ENCODE measurements at regions not wholly inside any gene's neighbourhood (a gene's known extent, or its start where the extent isn't known, plus 50 kb on each side); places are given as distances from the start of the nearest gene placed in this dataset.
A peak's percentile ranks its signal among the peaks of the same experiment; 100 is the strongest.

DNA sequence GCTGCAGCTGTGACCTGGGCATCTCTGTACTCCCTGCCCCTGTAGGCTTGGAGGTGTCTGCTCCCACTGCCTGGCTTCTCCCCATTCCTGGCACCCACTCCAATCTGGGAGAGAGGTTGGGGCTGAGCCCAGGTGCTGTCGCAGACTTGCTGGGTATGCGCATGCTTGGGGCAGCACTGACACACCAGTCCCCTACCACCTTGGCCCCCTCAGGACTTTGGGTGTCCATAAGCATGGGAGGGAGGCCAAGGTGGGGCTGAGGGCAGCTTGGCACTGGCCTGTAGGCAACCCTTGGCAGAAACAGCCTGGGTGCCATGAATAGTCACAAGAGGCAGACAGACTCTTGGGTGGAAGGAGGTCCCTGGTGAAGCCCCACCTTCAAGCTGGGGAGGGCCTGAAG, 136.8 kb downstream of the QPCT start:
- Histone ChIP-seq H3K27ac (no peak overlapping the region), H3K9me3 (ENCODE audit: low read depth, low read length) (no peaks in the 10 kb centered on the region), H3K4me3 (no peak overlapping the region), H3K9ac (ENCODE audit: insufficient read length) (no peak overlapping the region), H3K36me3 (ENCODE audit: insufficient read depth, low read length) (no peaks in the 10 kb centered on the region)
- no peak for DNase-seq (ENCODE audit: low read depth, low spot score)
- TF ChIP-seq EZH2 (IDR thresholded peaks at IDR 0.05) (no peak), FOXP2 (optimal IDR thresholded peaks at IDR 0.05; ENCODE audit: control extremely low read depth, extremely low read length, insufficient read depth) (no peak), POLR2AphosphoS5 (IDR thresholded peaks at IDR 0.05; ENCODE audit: borderline replicate concordance, low read depth, low read length) (no peak)

DNA sequence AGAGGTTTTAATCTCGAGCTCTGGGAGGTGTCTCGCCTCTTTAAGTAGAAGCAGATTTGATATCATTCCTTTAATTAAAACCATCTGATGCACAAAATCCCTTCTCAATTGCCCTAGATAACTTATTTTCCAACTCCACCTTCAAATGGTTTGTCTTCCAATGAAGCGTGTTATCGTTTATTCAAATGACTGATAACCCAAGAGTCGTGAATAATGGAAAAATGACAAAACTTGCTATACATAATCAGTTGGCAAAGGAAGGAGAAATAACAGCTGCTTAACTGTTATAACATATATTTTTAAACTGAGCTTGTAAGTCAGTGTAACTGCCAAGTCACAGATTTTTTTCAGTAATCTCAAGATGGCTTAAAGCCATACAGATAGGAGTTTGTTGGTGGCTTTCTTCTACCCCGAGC, 144.6 kb downstream of the QPCT start:
- H3K9me3 ChIP-seq (ENCODE audit: low read depth, low read length), result no peaks in the 10 kb centered on the region
- TF ChIP-seq EZH2 (IDR thresholded peaks at IDR 0.05), result no peak
- TF ChIP-seq POLR2AphosphoS5 (IDR thresholded peaks at IDR 0.05; ENCODE audit: borderline replicate concordance, low read depth, low read length), result no peak
- TF ChIP-seq FOXP2 (optimal IDR thresholded peaks at IDR 0.05; ENCODE audit: control extremely low read depth, extremely low read length, insufficient read depth), result no peak
- no peak overlapping the region for H3K9ac ChIP-seq (ENCODE audit: insufficient read length)
- H3K36me3 ChIP-seq (ENCODE audit: insufficient read depth, low read length), result no peaks in the 10 kb centered on the region
- DNase-seq (ENCODE audit: low read depth, low spot score), result peak; percentile 48
- peak overlapping the region; percentile 51 for H3K4me3 ChIP-seq
- peak overlapping the region; percentile 65 for H3K27ac ChIP-seq

- Histone ChIP-seq H3K9me3 (ENCODE audit: low read depth, low read length) (no peaks in the 10 kb centered on the region), H3K9ac (ENCODE audit: insufficient read length) (no peak overlapping the region), H3K27ac (peak overlapping the region; percentile 65), H3K36me3 (ENCODE audit: insufficient read depth, low read length) (no peaks in the 10 kb centered on the region), H3K4me3 (peak overlapping the region; percentile 51)
- TF ChIP-seq FOXP2 (optimal IDR thresholded peaks at IDR 0.05; ENCODE audit: control extremely low read depth, extremely low read length, insufficient read depth) (no peak), POLR2AphosphoS5 (IDR thresholded peaks at IDR 0.05; ENCODE audit: borderline replicate concordance, low read depth, low read length) (no peak), EZH2 (IDR thresholded peaks at IDR 0.05) (no peak)
- DNase-seq (ENCODE audit: low read depth, low spot score), result no peak
Observed at GRCh38 chr2:37489536-37489935, 145.1 kb downstream of the QPCT start.

DNA sequence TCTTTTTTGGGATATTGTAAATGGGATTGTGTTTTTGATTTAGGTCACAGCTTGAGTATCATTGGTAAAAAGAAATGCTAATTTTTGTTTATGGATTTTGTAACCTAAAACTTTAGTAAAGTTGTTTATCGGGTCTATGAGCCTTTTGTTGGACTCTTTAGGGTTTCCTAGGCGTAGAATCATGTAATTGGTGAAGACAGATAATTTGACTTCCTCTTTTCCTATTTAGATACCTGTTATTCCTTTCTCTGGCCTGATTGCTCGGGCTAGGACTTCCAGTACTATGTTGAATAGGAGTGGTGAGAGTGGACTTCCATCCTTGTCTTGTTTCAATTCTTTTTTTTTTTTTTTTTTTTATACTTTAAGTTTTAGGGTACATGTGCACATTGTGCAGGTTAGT, 149.0 kb downstream of the QPCT start:
- Histone ChIP-seq H3K27ac (no peak overlapping the region), H3K4me3 (no peak overlapping the region), H3K9ac (ENCODE audit: insufficient read length) (no peak overlapping the region), H3K9me3 (ENCODE audit: low read depth, low read length) (no peaks in the 10 kb centered on the region), H3K36me3 (ENCODE audit: insufficient read depth, low read length) (no peaks in the 10 kb centered on the region)
- TF ChIP-seq POLR2AphosphoS5 (IDR thresholded peaks at IDR 0.05; ENCODE audit: borderline replicate concordance, low read depth, low read length), result no peak
- no peak for TF ChIP-seq FOXP2 (optimal IDR thresholded peaks at IDR 0.05; ENCODE audit: control extremely low read depth, extremely low read length, insufficient read depth)
- no peak for TF ChIP-seq EZH2 (IDR thresholded peaks at IDR 0.05)
- no peak for DNase-seq (ENCODE audit: low read depth, low spot score)

GRCh38 chr2:37499113-37499512, 154.7 kb downstream of the QPCT start:
- no peaks in the 10 kb centered on the region for H3K36me3 ChIP-seq (ENCODE audit: insufficient read depth, low read length)
- DNase-seq (ENCODE audit: low read depth, low spot score), result no peak
- no peak for TF ChIP-seq FOXP2 (optimal IDR thresholded peaks at IDR 0.05; ENCODE audit: control extremely low read depth, extremely low read length, insufficient read depth)
- TF ChIP-seq POLR2AphosphoS5 (IDR thresholded peaks at IDR 0.05; ENCODE audit: borderline replicate concordance, low read depth, low read length), result no peak
- no peak for TF ChIP-seq EZH2 (IDR thresholded peaks at IDR 0.05)
- no peak overlapping the region for H3K9ac ChIP-seq (ENCODE audit: insufficient read length)
- H3K27ac ChIP-seq, result no peak overlapping the region
- H3K4me3 ChIP-seq, result no peak overlapping the region
- no peaks in the 10 kb centered on the region for H3K9me3 ChIP-seq (ENCODE audit: low read depth, low read length)

DNA sequence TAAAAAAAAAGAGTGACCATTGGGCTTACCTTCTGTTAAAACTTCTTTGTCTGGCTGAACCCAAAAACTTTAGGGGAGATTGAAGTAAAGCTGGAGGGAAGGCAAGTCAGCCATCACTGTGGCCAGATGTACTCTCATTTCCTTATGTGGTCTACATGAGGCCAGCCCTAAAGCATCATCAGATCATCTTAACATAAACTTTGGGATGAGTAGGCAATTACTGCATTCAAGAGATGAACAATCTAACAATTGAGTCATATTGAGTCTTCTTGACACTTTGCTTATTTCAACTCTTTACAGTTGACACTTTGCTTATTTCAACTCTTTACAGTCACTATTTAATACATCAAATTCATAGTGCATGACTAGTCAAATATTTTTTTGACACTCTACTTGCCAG, 155.6 kb downstream of the QPCT start:
- Histone ChIP-seq H3K4me3 (no peak overlapping the region), H3K36me3 (ENCODE audit: insufficient read depth, low read length) (no peaks in the 10 kb centered on the region), H3K9ac (ENCODE audit: insufficient read length) (no peak overlapping the region), H3K9me3 (ENCODE audit: low read depth, low read length) (no peaks in the 10 kb centered on the region), H3K27ac (no peak overlapping the region)
- DNase-seq (ENCODE audit: low read depth, low spot score), result no peak
- no peak for TF ChIP-seq EZH2 (IDR thresholded peaks at IDR 0.05)
- no peak for TF ChIP-seq POLR2AphosphoS5 (IDR thresholded peaks at IDR 0.05; ENCODE audit: borderline replicate concordance, low read depth, low read length)

DNA sequence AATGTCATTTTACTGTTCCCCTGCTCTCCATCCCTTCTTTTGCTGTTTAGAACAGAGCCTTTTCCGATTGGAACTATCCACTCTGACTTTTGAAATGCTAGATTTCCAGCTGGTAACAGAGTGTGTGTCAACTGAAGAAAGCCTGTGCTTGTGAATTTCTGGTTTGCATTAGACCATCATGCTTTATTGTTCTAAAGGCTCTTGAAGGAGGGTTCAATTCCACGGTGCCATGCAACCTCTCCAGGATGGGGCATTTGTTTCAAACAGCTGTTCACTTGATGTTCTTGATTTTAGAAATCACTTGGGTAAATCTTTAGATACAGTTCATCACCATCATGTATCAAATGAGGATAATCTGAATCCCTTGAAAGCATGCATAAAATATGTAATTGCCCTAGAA, 156.7 kb downstream of the QPCT start:
- DNase-seq (ENCODE audit: low read depth, low spot score), result no peak
- Histone ChIP-seq H3K27ac (no peak overlapping the region), H3K36me3 (ENCODE audit: insufficient read depth, low read length) (no peaks in the 10 kb centered on the region), H3K4me3 (no peak overlapping the region), H3K9me3 (ENCODE audit: low read depth, low read length) (no peaks in the 10 kb centered on the region), H3K9ac (ENCODE audit: insufficient read length) (no peak overlapping the region)
- no peak for TF ChIP-seq EZH2 (IDR thresholded peaks at IDR 0.05)

DNA sequence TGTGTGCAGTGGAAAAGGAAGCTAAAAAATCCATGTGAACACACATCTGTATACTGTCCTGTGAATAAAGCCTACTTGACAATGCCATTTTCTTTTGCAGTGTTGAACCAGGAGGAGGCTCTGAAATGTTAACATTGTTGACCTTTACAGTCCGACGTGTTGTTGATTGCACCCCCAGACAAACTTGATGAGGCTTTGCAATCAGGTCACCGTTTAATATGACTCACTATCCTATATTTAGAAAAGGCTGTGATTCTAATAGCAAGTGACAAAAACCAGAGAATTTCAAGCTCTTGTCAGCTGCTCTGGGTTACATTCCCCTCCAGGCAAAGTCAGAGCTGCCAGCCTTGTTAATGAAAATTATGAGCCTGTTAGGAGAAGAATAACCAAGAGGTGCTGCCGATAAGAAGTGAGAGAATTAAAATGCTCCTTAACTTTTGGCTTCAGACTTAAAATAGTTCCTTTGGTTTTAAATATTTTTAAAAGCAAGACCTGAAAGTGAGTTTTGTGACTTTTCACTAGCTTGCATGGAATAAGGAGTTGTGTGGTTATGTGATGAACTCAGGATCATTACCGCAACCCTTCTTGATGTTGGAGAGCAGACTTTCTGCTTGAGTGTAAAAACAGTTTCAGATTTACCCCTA, 162.1 kb downstream of the QPCT start:
- Histone ChIP-seq H3K4me3 (peak overlapping the region; percentile 58), H3K27ac (peak overlapping the region; percentile 78), H3K9ac (ENCODE audit: insufficient read length) (peak overlapping the region; percentile 57), H3K36me3 (ENCODE audit: insufficient read depth, low read length) (no peaks in the 10 kb centered on the region), H3K9me3 (ENCODE audit: low read depth, low read length) (no peaks in the 10 kb centered on the region)
- DNase-seq (ENCODE audit: low read depth, low spot score), result peak; percentile 51
- TF ChIP-seq FOXP2 (optimal IDR thresholded peaks at IDR 0.05; ENCODE audit: control extremely low read depth, extremely low read length, insufficient read depth) (peak; percentile 46), EZH2 (IDR thresholded peaks at IDR 0.05) (no peak)

- Histone ChIP-seq H3K36me3 (ENCODE audit: insufficient read depth, low read length) (no peaks in the 10 kb centered on the region), H3K9ac (ENCODE audit: insufficient read length) (peak overlapping the region; percentile 57), H3K27ac (peak overlapping the region; percentile 78), H3K4me3 (peak overlapping the region; percentile 58), H3K9me3 (ENCODE audit: low read depth, low read length) (no peaks in the 10 kb centered on the region)
- DNase-seq (ENCODE audit: low read depth, low spot score), result no peak
- TF ChIP-seq FOXP2 (optimal IDR thresholded peaks at IDR 0.05; ENCODE audit: control extremely low read depth, extremely low read length, insufficient read depth), result no peak
- TF ChIP-seq EZH2 (IDR thresholded peaks at IDR 0.05), result no peak
- no peak for TF ChIP-seq POLR2AphosphoS5 (IDR thresholded peaks at IDR 0.05; ENCODE audit: borderline replicate concordance, low read depth, low read length)
Observed at GRCh38 chr2:37507051-37507410, 162.6 kb downstream of the QPCT start.

Data from SK-N-MC (cell line).